CD4-positive, alpha-beta T cell (primary cell): ENCODE measurements at regions not wholly inside any gene's neighbourhood (a gene's known extent, or its start where the extent isn't known, plus 50 kb on each side); places are given as distances from the start of the nearest gene placed in this dataset.

Experiments used
- ATAC-seq: fragments of 200-7000 bp; cut with Tn5 transposase; one replicate; pipeline ENCODE4 v1.10.0; 2022; ENCODE audit warnings: mild to moderate bottlenecking; ENCODE audit not compliant: poor library complexity
- CTCF ChIA-PET: fragments of 350-600 bp; sonication (Branson Sonifier 250); formaldehyde crosslinking; loops from one replicate; lab custom pipeline; 2021; ENCODE audit warnings: antibody characterized with exemption, inconsistent platforms; lab: Charles Lee
- POLR2A ChIA-PET: fragments of 350-600 bp; sonication (Branson Sonifier 250); formaldehyde crosslinking; loops from one replicate; lab custom pipeline; 2021; ENCODE audit warnings: antibody characterized with exemption, inconsistent platforms; lab: Charles Lee
- DNase-seq, 14 experiments: peaks; one replicate each; pipeline ENCODE4 v3.0.0-alpha.2; 2013 to 2020; ENCODE audit warnings: mixed read lengths in 2 of 14
- H3K27ac ChIP-seq, 2 donors: one replicate each; pipeline versions ENCODE4 v1.5.1 to v1.7.0; 2013; ENCODE audit warnings: low read length in 2 of 2, low read depth in 1 of 2, mild to moderate bottlenecking in 1 of 2
- H3K27me3 ChIP-seq, 2 experiments: 1 replicate in 1 of 2; 2 replicates in 1 of 2; pipeline versions ENCODE4 v1.6.1 to v1.7.0; 2013; ENCODE audit warnings: low read length in 2 of 2, control low read depth in 1 of 2, mild to moderate bottlenecking in 1 of 2, moderate library complexity in 1 of 2; ENCODE audit not compliant: insufficient read depth in 2 of 2, control insufficient read depth in 1 of 2
- H3K36me3 ChIP-seq: one replicate; pipeline ENCODE4 v1.6.1; 2013; ENCODE audit warnings: low read length, control low read depth; ENCODE audit not compliant: insufficient read depth
- H3K4me1 ChIP-seq: one replicate; pipeline ENCODE4 v1.6.1; 2013; ENCODE audit warnings: low read length, control low read depth; ENCODE audit not compliant: insufficient read depth
- H3K4me3 ChIP-seq: one replicate; pipeline ENCODE4 v1.5.1; 2013; ENCODE audit warnings: mild to moderate bottlenecking, low read length, moderate library complexity
- H3K9me3 ChIP-seq, 2 experiments: 1 replicate in 1 of 2; 2 replicates in 1 of 2; pipeline versions ENCODE4 v1.6.1 to v1.7.0; 2013; ENCODE audit warnings: low read length in 2 of 2, mild to moderate bottlenecking in 2 of 2, control low read depth in 1 of 2, moderate library complexity in 1 of 2; ENCODE audit not compliant: control insufficient read depth in 1 of 2, insufficient read depth in 1 of 2
- H3K27ac Mint-ChIP-seq: one replicate; pipeline ENCODE4 v1.8.0; 2020; ENCODE audit warnings: mixed read lengths
- H3K27me3 Mint-ChIP-seq: one replicate; pipeline ENCODE4 v1.8.0; 2021; ENCODE audit warnings: mixed read lengths
- H3K36me3 Mint-ChIP-seq: one replicate; pipeline ENCODE4 v1.8.0; 2021; ENCODE audit warnings: low read depth, mixed read lengths
- H3K4me1 Mint-ChIP-seq: one replicate; pipeline ENCODE4 v1.8.0; 2021; ENCODE audit warnings: low read depth, mixed read lengths
- H3K4me3 Mint-ChIP-seq: one replicate; pipeline ENCODE4 v1.8.0; 2020; ENCODE audit warnings: mild to moderate bottlenecking, mixed read lengths
- H3K9me3 Mint-ChIP-seq: one replicate; pipeline ENCODE4 v1.8.0; 2020; ENCODE audit warnings: mixed read lengths
- intact Hi-C, 2 experiments: fragments of 100-400 bp; cut with DNase I in 1 of 2; cut with micrococcal nuclease in 1 of 2; formaldehyde crosslinking; loops; one replicate each; pipeline versions ENCODE4 v1.15.1 to v1.9.0; 2023 to 2025; cut with DNase I, micrococcal nuclease
- TF ChIP-seq, protein P1 (sequence below): fragments of 200-600 bp; IDR thresholded peaks from one replicate; pipeline ENCODE4 v1.8.0; 2022; ENCODE audit warnings: antibody characterized with exemption, mild to moderate bottlenecking

DNA sequence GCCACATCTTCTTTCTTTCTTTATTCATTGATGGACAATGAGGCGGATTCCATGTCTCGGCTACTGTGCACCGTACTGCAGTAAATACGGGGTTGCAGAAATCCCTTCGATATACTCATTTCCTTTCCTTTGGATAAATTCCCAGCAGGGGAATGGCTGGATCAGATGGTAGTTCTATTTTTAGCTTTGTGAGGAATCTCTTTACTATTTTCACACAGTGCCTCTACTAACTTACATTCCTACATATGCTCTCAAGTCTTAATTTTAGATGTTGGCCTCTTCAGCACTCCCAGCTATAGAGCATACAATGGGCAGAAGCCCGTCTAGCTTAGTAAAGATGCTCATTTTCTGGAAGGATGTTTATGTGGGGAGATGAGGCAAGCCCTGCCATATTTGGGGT lies 317.4 kb downstream of the ASMT start:
- DNase-seq (no peak), ATAC-seq (no peak)
- Mint-ChIP-seq H3K27me3 (no peaks in the 10 kb centered on the region), H3K36me3 (no peaks in the 10 kb centered on the region), H3K4me3 (no peak overlapping the region), H3K27ac (no peak overlapping the region), H3K4me1 (no peaks in the 10 kb centered on the region), H3K9me3 (peaks cover 2% of the 10 kb centered on the region)
- no peak overlapping the region for H3K4me3 ChIP-seq
- no peaks in the 10 kb centered on the region for H3K4me1 ChIP-seq
- no peak overlapping the region for H3K27ac ChIP-seq
- ChIA-PET POLR2A (no interaction called here), CTCF (no interaction called here)
- H3K27me3 ChIP-seq: no peaks in the 10 kb centered on the region
- no peaks in the 10 kb centered on the region for H3K36me3 ChIP-seq
- H3K9me3 ChIP-seq: peaks cover 0 to 8% of the 10 kb centered on the region in 2 experiments
- intact Hi-C loops: no loop called here
- TF ChIP-seq, protein P1, sequence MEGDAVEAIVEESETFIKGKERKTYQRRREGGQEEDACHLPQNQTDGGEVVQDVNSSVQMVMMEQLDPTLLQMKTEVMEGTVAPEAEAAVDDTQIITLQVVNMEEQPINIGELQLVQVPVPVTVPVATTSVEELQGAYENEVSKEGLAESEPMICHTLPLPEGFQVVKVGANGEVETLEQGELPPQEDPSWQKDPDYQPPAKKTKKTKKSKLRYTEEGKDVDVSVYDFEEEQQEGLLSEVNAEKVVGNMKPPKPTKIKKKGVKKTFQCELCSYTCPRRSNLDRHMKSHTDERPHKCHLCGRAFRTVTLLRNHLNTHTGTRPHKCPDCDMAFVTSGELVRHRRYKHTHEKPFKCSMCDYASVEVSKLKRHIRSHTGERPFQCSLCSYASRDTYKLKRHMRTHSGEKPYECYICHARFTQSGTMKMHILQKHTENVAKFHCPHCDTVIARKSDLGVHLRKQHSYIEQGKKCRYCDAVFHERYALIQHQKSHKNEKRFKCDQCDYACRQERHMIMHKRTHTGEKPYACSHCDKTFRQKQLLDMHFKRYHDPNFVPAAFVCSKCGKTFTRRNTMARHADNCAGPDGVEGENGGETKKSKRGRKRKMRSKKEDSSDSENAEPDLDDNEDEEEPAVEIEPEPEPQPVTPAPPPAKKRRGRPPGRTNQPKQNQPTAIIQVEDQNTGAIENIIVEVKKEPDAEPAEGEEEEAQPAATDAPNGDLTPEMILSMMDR: no peak

DNA sequence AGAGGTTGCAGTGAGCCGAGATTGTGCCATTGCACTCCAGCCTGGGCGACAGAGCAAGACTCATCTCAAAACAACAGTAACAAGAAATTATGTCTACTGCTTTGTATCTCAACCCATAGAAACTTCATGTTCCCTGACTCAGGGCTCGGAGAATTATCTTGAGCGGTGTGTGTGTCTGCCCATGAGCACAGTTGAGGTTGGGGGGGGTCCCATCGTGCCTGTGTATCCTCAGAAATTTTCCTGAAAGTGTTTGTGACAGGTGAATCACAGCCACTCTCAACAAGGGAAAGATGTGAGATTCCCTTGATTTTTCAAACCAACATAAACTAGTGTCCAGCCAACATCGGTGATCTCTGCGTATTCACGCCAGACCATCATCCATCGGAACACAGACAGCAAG lies 319.1 kb downstream of the ASMT start:
- intact Hi-C loops: no loop called here
- Histone ChIP-seq H3K4me1 (no peaks in the 10 kb centered on the region), H3K27ac (no peak overlapping the region), H3K27me3 (no peaks in the 10 kb centered on the region), H3K9me3 (peaks cover 0 to 9% of the 10 kb centered on the region in 2 experiments), H3K4me3 (no peak overlapping the region), H3K36me3 (no peaks in the 10 kb centered on the region)
- Mint-ChIP-seq H3K27me3 (no peaks in the 10 kb centered on the region), H3K27ac (no peak overlapping the region), H3K9me3 (peaks cover 2% of the 10 kb centered on the region), H3K4me3 (no peak overlapping the region), H3K4me1 (no peaks in the 10 kb centered on the region), H3K36me3 (no peaks in the 10 kb centered on the region)
- CTCF ChIA-PET: no interaction called here
- POLR2A ChIA-PET: no interaction called here
- TF ChIP-seq, protein P1: no peak
- ATAC-seq (no peak), DNase-seq (no peak)

DNA sequence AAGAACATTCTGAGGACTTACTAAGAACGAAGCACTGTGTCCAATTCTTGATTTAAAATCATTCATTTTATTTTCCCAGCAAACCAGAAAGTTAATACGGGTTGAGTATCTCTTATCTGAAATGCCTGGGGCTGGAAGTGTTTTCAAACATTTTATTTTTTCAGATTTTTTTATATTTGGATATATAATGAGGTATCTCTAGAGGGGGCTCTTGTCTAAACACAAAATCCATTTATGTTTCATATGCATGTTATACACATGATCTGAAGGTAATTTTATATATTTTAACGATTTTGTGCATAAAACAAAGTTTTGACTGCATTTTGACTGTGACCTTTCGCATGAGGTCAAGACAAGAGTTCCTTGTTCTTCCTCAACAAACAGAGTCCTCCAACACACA lies 320.9 kb downstream of the ASMT start:
- ChIA-PET CTCF (no interaction called here), POLR2A (no interaction called here)
- Histone ChIP-seq H3K9me3 (peaks cover 0 to 9% of the 10 kb centered on the region in 2 experiments), H3K36me3 (no peaks in the 10 kb centered on the region), H3K4me3 (no peak overlapping the region), H3K27ac (no peak overlapping the region), H3K4me1 (no peaks in the 10 kb centered on the region), H3K27me3 (no peaks in the 10 kb centered on the region)
- intact Hi-C loops: no loop called here
- no peaks in the 10 kb centered on the region for H3K27me3 Mint-ChIP-seq
- no peaks in the 10 kb centered on the region for H3K4me1 Mint-ChIP-seq
- H3K4me3 Mint-ChIP-seq: no peak overlapping the region
- DNase-seq (no peak), ATAC-seq (no peak)
- H3K36me3 Mint-ChIP-seq: no peaks in the 10 kb centered on the region
- peaks cover 2% of the 10 kb centered on the region for H3K9me3 Mint-ChIP-seq
- TF ChIP-seq, protein P1: no peak
- no peak overlapping the region for H3K27ac Mint-ChIP-seq
